H1 (cell line): ENCODE measurements at regions not wholly inside any gene's neighbourhood (a gene's known extent, or its start where the extent isn't known, plus 50 kb on each side); places are given as distances from the start of the nearest gene placed in this dataset.

Experiments used
- CTCF ChIA-PET: fragments of 300-600 bp; sonication (Branson Sonifier 250); formaldehyde crosslinking; loops from one replicate; lab custom pipeline; 2021; ENCODE audit not compliant: partially characterized antibody; lab: Charles Lee
- POLR2A ChIA-PET: fragments of 300-600 bp; sonication (Branson Sonifier 250); formaldehyde crosslinking; loops from one replicate; lab custom pipeline; 2021; ENCODE audit warnings: inconsistent platforms; ENCODE audit not compliant: partially characterized antibody; lab: Charles Lee
- DNase-seq, 2 experiments: peaks; one replicate each; pipeline versions ENCODE4 v3.0.0 to v3.0.0-alpha.2; 2010 to 2022; ENCODE audit warnings: low spot score in 2 of 2, low read depth in 1 of 2, mixed read lengths in 1 of 2
- FAIRE-seq: peaks from 2 replicates; lab custom pipeline; 2011; peaks lifted over from hg19 to GRCh38; lab: Jason Lieb, UNC
- H2AFZ ChIP-seq: 2 replicates; pipeline ENCODE4 v1.8.1; 2012; ENCODE audit warnings: low read length, inconsistent platforms
- H2AK5ac ChIP-seq: 2 replicates; pipeline ENCODE4 v1.6.1; 2013; ENCODE audit warnings: low read depth, low read length
- H2BK120ac ChIP-seq: replicated peaks from 2 replicates; pipeline ENCODE3; 2013; ENCODE audit warnings: low read depth, low read length, inconsistent platforms
- H2BK12ac ChIP-seq: 2 replicates; pipeline ENCODE4 v1.6.1; 2013; ENCODE audit warnings: low read depth, low read length
- H2BK15ac ChIP-seq: 2 replicates; pipeline ENCODE4 v1.6.1; 2013; ENCODE audit warnings: low read length
- H2BK20ac ChIP-seq: 2 replicates; pipeline ENCODE4 v1.6.1; 2013; ENCODE audit warnings: low read length
- H2BK5ac ChIP-seq: 2 replicates; pipeline ENCODE4 v1.6.1; 2013; ENCODE audit warnings: low read depth, low read length
- H3K14ac ChIP-seq: 2 replicates; pipeline ENCODE4 v1.6.1; 2013; ENCODE audit warnings: inconsistent platforms; ENCODE audit not compliant: insufficient read length
- H3K18ac ChIP-seq: 2 replicates; pipeline ENCODE4 v1.6.1; 2013; ENCODE audit warnings: low read length; ENCODE audit errors: extremely low read depth
- H3K23ac ChIP-seq: 2 replicates; pipeline ENCODE4 v1.6.1; 2013; ENCODE audit warnings: inconsistent platforms; ENCODE audit not compliant: insufficient read length
- H3K23me2 ChIP-seq: 2 replicates; pipeline ENCODE4 v1.6.1; 2013; ENCODE audit warnings: low read depth, low read length
- H3K27ac ChIP-seq: 2 replicates; pipeline ENCODE4 v1.6.1; 2011; ENCODE audit warnings: low read depth, low read length, inconsistent platforms
- H3K27me3 ChIP-seq, 4 experiments: replicated peaks in 1 of 4; 1 replicate in 1 of 4; 2 replicates in 3 of 4; pipeline versions ENCODE4 v1.6.1 to v1.8.1; 2011 to 2013; ENCODE audit warnings: low read length in 3 of 4, mild to moderate bottlenecking in 3 of 4, inconsistent platforms in 2 of 4, mixed read lengths in 2 of 4, moderate library complexity in 1 of 4; ENCODE audit not compliant: control insufficient read depth in 3 of 4, insufficient read depth in 3 of 4; ENCODE audit errors: extremely low read depth in 1 of 4
- H3K36me3 ChIP-seq, 4 experiments: 2 replicates each; pipeline versions ENCODE4 v1.6.1 to v1.8.1; 2011 to 2013; ENCODE audit warnings: mild to moderate bottlenecking in 4 of 4, low read length in 3 of 4, moderate library complexity in 2 of 4, control low read depth in 1 of 4, inconsistent platforms in 1 of 4; ENCODE audit not compliant: insufficient read depth in 4 of 4, control insufficient read depth in 2 of 4
- H3K4ac ChIP-seq: replicated peaks from 2 replicates; pipeline ENCODE3; 2013; ENCODE audit warnings: low read length, low read depth, mixed read lengths, inconsistent platforms; ENCODE audit not compliant: insufficient read length
- H3K4me1 ChIP-seq, 4 experiments: replicated peaks in 1 of 4; 1 replicate in 1 of 4; 2 replicates in 3 of 4; pipeline versions ENCODE4 v1.6.1 to v1.8.1; 2011 to 2013; ENCODE audit warnings: low read length in 3 of 4, inconsistent platforms in 2 of 4, mixed read lengths in 1 of 4; ENCODE audit not compliant: insufficient read depth in 4 of 4, control insufficient read depth in 3 of 4
- H3K4me2 ChIP-seq, 2 experiments: 2 replicates each; pipeline versions ENCODE4 v1.6.1 to v1.8.1; 2011 to 2013; ENCODE audit warnings: low read depth in 2 of 2, low read length in 2 of 2, control low read depth in 1 of 2, inconsistent platforms in 1 of 2, mild to moderate bottlenecking in 1 of 2; ENCODE audit not compliant: insufficient read depth in 1 of 2
- H3K4me3 ChIP-seq, 4 experiments: fragments of 200-600, 300-600 bp in 1 of 4; sonication (generic), shearing (Covaris generic), sonication (Bioruptor Twin) in 1 of 4; 2 replicates each; pipeline versions ENCODE4 v1.5.1 to v1.8.1; 2011 to 2016; ENCODE audit warnings: low read length in 4 of 4, low read depth in 3 of 4, control low read depth in 2 of 4, inconsistent platforms in 2 of 4, mild to moderate bottlenecking in 2 of 4, mixed read lengths in 1 of 4, moderate library complexity in 1 of 4; ENCODE audit not compliant: insufficient read depth in 2 of 4; ENCODE audit errors: extremely low read depth in 1 of 4
- H3K56ac ChIP-seq: replicated peaks from 2 replicates; pipeline ENCODE3; 2013; ENCODE audit warnings: low read depth, mild to moderate bottlenecking, mixed read lengths, low read length, inconsistent platforms; ENCODE audit not compliant: insufficient read length
- H3K79me1 ChIP-seq: 2 replicates; pipeline ENCODE4 v1.6.1; 2013; ENCODE audit warnings: low read depth, low read length, control low read depth
- H3K79me2 ChIP-seq, 2 experiments: 2 replicates each; pipeline versions ENCODE4 v1.6.1 to v1.8.1; 2012 to 2013; ENCODE audit warnings: low read length in 2 of 2, mild to moderate bottlenecking in 2 of 2, inconsistent platforms in 1 of 2; ENCODE audit not compliant: insufficient read depth in 2 of 2, control insufficient read depth in 1 of 2
- H3K9ac ChIP-seq, 4 experiments: replicated peaks in 1 of 4; 1 replicate in 1 of 4; 2 replicates in 3 of 4; pipeline versions ENCODE4 v1.6.1 to v1.8.1; 2011 to 2013; ENCODE audit warnings: low read depth in 3 of 4, low read length in 3 of 4, control low read depth in 2 of 4, mild to moderate bottlenecking in 2 of 4, moderate library complexity in 2 of 4, inconsistent platforms in 1 of 4; ENCODE audit errors: extremely low read depth in 1 of 4
- H3K9me3 ChIP-seq, 2 experiments: 2 replicates each; pipeline versions ENCODE4 v1.6.1 to v1.8.1; 2012 to 2013; ENCODE audit warnings: mild to moderate bottlenecking in 2 of 2, moderate library complexity in 2 of 2, control low read depth in 1 of 2, inconsistent platforms in 1 of 2, low read depth in 1 of 2, low read length in 1 of 2, mixed read lengths in 1 of 2; ENCODE audit not compliant: insufficient read depth in 2 of 2
- H4K20me1 ChIP-seq, 2 experiments: replicated peaks in 1 of 2; 2 replicates each; pipeline versions ENCODE3 to v1.8.1; 2011 to 2013; ENCODE audit warnings: inconsistent platforms in 2 of 2, low read length in 2 of 2, mild to moderate bottlenecking in 1 of 2; ENCODE audit not compliant: insufficient read depth in 2 of 2, control insufficient read depth in 1 of 2
- H4K5ac ChIP-seq: 2 replicates; pipeline ENCODE4 v1.6.1; 2013; ENCODE audit warnings: low read length, low read depth, mixed read lengths, inconsistent platforms; ENCODE audit not compliant: insufficient read length
- H4K8ac ChIP-seq: 2 replicates; pipeline ENCODE4 v1.8.0; 2013; ENCODE audit warnings: mild to moderate bottlenecking, moderate library complexity, low read length, inconsistent platforms; ENCODE audit not compliant: insufficient read depth; ENCODE audit errors: extremely low read depth
- H4K91ac ChIP-seq: replicated peaks from 2 replicates; pipeline ENCODE3; 2013; ENCODE audit warnings: low read length, mixed read lengths, inconsistent platforms; ENCODE audit not compliant: insufficient read length
- EP300 ChIP-seq, 2 experiments: IDR thresholded peaks; 1 replicate in 1 of 2; 2 replicates in 1 of 2; pipeline ENCODE4 v1.6.1; 2011 to 2012; ENCODE audit warnings: low read depth in 2 of 2, low read length in 2 of 2, mild to moderate bottlenecking in 2 of 2, borderline replicate concordance in 1 of 2, inconsistent platforms in 1 of 2, moderate library complexity in 1 of 2
- KDM4A ChIP-seq: IDR thresholded peaks from one replicate; pipeline ENCODE4 v1.7.1; 2012; ENCODE audit warnings: low read depth, mild to moderate bottlenecking, moderate library complexity, low read length, inconsistent platforms; ENCODE audit not compliant: severe bottlenecking
- NRF1 ChIP-seq: IDR thresholded peaks from 2 replicates; pipeline ENCODE4 v1.6.1; 2011; ENCODE audit warnings: mild to moderate bottlenecking, low read depth, low read length, improper control_type of control experiment
- POLR2AphosphoS5 ChIP-seq: IDR thresholded peaks from 2 replicates; pipeline ENCODE4 v1.6.1; 2011; ENCODE audit warnings: low read depth, low read length
- RAD21 ChIP-seq, 2 experiments: IDR thresholded peaks in 1 of 2; conservative IDR thresholded peaks in 1 of 2; 2 replicates each; pipeline ENCODE4 v1.6.1; 2011; ENCODE audit warnings: low read depth in 2 of 2, low read length in 2 of 2, improper control_type of control experiment in 1 of 2, inconsistent platforms in 1 of 2, mild to moderate bottlenecking in 1 of 2, moderate library complexity in 1 of 2
- SIRT6 ChIP-seq: IDR thresholded peaks from one replicate; pipeline ENCODE4 v1.7.1; 2012; ENCODE audit warnings: low read length, inconsistent platforms
- TAF7 ChIP-seq: optimal IDR thresholded peaks from 2 replicates; pipeline ENCODE3; 2011; ENCODE audit warnings: low read depth, mild to moderate bottlenecking, inconsistent platforms, low read length, moderate library complexity, borderline replicate concordance
- WGBS, 2 experiments: shearing (Covaris generic) in 1 of 2; methylation state at CpG; one replicate each; pipeline versions ENCODE4 v1.1.6 to v1.1.7; 2013 to 2015; ENCODE audit warnings: low lambda C conversion rate in 2 of 2, mixed read lengths in 2 of 2, inconsistent platforms in 1 of 2, low coverage in 1 of 2, missing lambda C conversion rate in 1 of 2; ENCODE audit not compliant: insufficient replicate concordance in 2 of 2, insufficient coverage in 1 of 2, insufficient read length in 1 of 2; ENCODE audit errors: extremely low coverage in 1 of 2, missing lambda C conversion rate in 1 of 2; 5-methylcytosine and 5-hydroxymethylcytosine counted together
- TF ChIP-seq, protein P1 (sequence below): IDR thresholded peaks from 2 replicates; pipeline ENCODE4 v1.6.1; 2011; ENCODE audit warnings: low read depth, mild to moderate bottlenecking, low read length; ENCODE audit not compliant: insufficient read depth

DNA sequence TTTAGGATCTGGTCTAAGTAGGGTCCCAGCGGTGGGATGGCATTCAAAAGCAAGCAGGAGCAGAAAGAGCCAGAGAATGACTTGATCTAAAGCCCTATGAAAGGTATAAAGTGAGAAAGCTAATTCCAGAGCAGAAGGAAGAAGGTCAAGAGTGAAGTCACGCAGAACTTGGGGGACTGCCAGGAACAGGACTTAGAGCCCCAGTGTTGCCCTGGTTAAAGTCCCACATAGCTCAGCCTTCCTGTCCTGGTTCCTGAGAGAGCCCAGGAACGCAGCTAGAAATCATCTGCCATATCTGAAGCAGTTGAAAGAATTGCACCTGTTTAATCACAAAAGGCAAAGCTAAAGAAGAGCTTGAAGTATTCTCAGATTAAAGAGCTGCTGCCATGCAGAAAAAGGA lies 160.6 kb upstream of the ATP1B1 start:
- TF ChIP-seq POLR2AphosphoS5 (0 out of 2 replicates have a peak, but pooled peaks have one; percentile 35), TAF7 (no peak), SIRT6 (no peak), RAD21 (IDR thresholded peaks at IDR 0.05 in 1 of 2, conservative IDR thresholded peaks at IDR 0.05 in 1 of 2; ENCODE audit: low read depth in 2 of 2, low read length in 2 of 2) (no peak), KDM4A (no peak), NRF1 (no peak), EP300 (IDR thresholded peaks at IDR 0.05; ENCODE audit: borderline replicate concordance in 1 of 2, low read depth in 2 of 2, low read length in 2 of 2) (no peak)
- TF ChIP-seq, protein P1, sequence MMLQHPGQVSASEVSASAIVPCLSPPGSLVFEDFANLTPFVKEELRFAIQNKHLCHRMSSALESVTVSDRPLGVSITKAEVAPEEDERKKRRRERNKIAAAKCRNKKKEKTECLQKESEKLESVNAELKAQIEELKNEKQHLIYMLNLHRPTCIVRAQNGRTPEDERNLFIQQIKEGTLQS, result no peak
- 85% methylated on average over 3 of the region's 3 CpGs; no CpG with 5 or more reads in 1 of the 2 experiments for WGBS, 2 experiments
- H4K5ac ChIP-seq, result no peak overlapping the region
- H2BK12ac ChIP-seq, result no peak overlapping the region
- H3K9me3 ChIP-seq, result no peaks in the 10 kb centered on the region
- H2BK20ac ChIP-seq, result no peak overlapping the region
- H2AK5ac ChIP-seq, result no peak overlapping the region
- no peak overlapping the region for H3K4me3 ChIP-seq
- no peak overlapping the region for H4K91ac ChIP-seq
- H3K18ac ChIP-seq, result no peak overlapping the region
- H3K27me3 ChIP-seq, result no peaks in the 10 kb centered on the region; a peak in 1 of 7 replicates
- no peak overlapping the region for H2AFZ ChIP-seq
- no peak overlapping the region for H3K56ac ChIP-seq
- H3K4ac ChIP-seq, result no peak overlapping the region
- H2BK120ac ChIP-seq, result no peak overlapping the region
- H3K27ac ChIP-seq, result no peak overlapping the region
- no peak overlapping the region for H3K23ac ChIP-seq
- no peaks in the 10 kb centered on the region for H3K79me2 ChIP-seq
- H3K23me2 ChIP-seq, result no peaks in the 10 kb centered on the region; the same call in 1 of the 2 replicates
- no peaks in the 10 kb centered on the region for H3K79me1 ChIP-seq
- H4K8ac ChIP-seq, result no peak overlapping the region
- no peak overlapping the region for H3K9ac ChIP-seq
- CTCF ChIA-PET, result interaction anchor here (0.6 to 1.3 kb wide), 3 partner anchors 9 to 745 kb away, joined by 3 to 5 read pairs (median 3); no protein-coding TSS in a partner anchor
- no peaks in the 10 kb centered on the region for H3K36me3 ChIP-seq
- H3K14ac ChIP-seq, result no peak overlapping the region
- peaks cover 0 to 3% (median 0%) of the 10 kb centered on the region in 4 experiments; a peak in 1 of 7 replicates for H3K4me1 ChIP-seq
- FAIRE-seq (no peak), DNase-seq (no peak)
- no peak overlapping the region for H2BK5ac ChIP-seq
- H2BK15ac ChIP-seq, result no peak overlapping the region
- POLR2A ChIA-PET, result no interaction called here
- H3K4me2 ChIP-seq, result no peak overlapping the region
- H4K20me1 ChIP-seq, result no peaks in the 10 kb centered on the region
